HEK293 (cell line): ENCODE measurements at regions not wholly inside any gene's neighbourhood (a gene's known extent, or its start where the extent isn't known, plus 50 kb on each side); places are given as distances from the start of the nearest gene placed in this dataset.

Source experiments
- CTCF ChIA-PET: fragments of 350-600 bp; formaldehyde crosslinking; extraction: SDS; loops from one replicate; lab custom pipeline; 2021; ENCODE audit warnings: antibody characterized with exemption; lab: Yijun Ruan, JAX
- POLR2A ChIA-PET: fragments of 300-600 bp; formaldehyde crosslinking; extraction: SDS; loops from one replicate; lab custom pipeline; 2020; ENCODE audit warnings: antibody characterized with exemption, inconsistent platforms; lab: Yijun Ruan, JAX
- H3K27ac ChIP-seq: fragments of 200-500 bp; sonication (Bioruptor generic); 2 replicates; pipeline ENCODE4 v1.5.1; 2014; ENCODE audit warnings: low read depth, low read length, control low read depth, inconsistent platforms; ENCODE audit errors: extremely low read depth
- H3K36me3 ChIP-seq, 2 experiments: fragments of 200-500 bp in 1 of 2; sonication (Bioruptor generic) in 1 of 2; 1 replicate in 1 of 2; 2 replicates in 1 of 2; pipeline ENCODE4 v1.5.1; 2014 to 2017; ENCODE audit warnings: inconsistent platforms in 2 of 2, low read length in 2 of 2; ENCODE audit not compliant: control insufficient read depth in 2 of 2, insufficient read depth in 1 of 2
- H3K4me1 ChIP-seq: fragments of 200-500 bp; sonication (Bioruptor generic); 2 replicates; pipeline ENCODE4 v1.5.1; 2014; ENCODE audit warnings: mild to moderate bottlenecking, low read length, inconsistent platforms; ENCODE audit not compliant: control insufficient read depth, insufficient read depth
- H3K4me3 ChIP-seq: 2 replicates; pipeline ENCODE4 v1.5.1; 2011; ENCODE audit warnings: low read depth, mild to moderate bottlenecking, control low read depth, low read length, moderate library complexity
- H3K9me3 ChIP-seq: fragments of 200-500 bp; sonication (Bioruptor generic); 2 replicates; pipeline ENCODE4 v1.5.1; 2014; ENCODE audit warnings: low read depth, low read length, inconsistent platforms; ENCODE audit not compliant: control insufficient read depth, insufficient read depth
- AEBP2 ChIP-seq: fragments of 450-650 bp; formaldehyde crosslinking; IDR thresholded peaks from 2 replicates; pipeline ENCODE4 v1.5.1; 2016; ENCODE audit warnings: missing biosample characterization, missing genetic modification characterization, borderline replicate concordance
- EGR2 ChIP-seq: fragments of 450-650 bp; formaldehyde crosslinking; IDR thresholded peaks from 2 replicates; pipeline ENCODE4 v1.5.1; 2016; ENCODE audit warnings: low read depth, missing biosample characterization, missing genetic modification characterization
- IKZF3 ChIP-seq: fragments of 450-650 bp; IDR thresholded peaks from 2 replicates; pipeline ENCODE4 v1.5.0; 2018; ENCODE audit warnings: missing biosample characterization, mild to moderate bottlenecking, missing genetic modification characterization, moderate library complexity
- PRDM4 ChIP-seq: fragments of 450-650 bp; formaldehyde crosslinking; IDR thresholded peaks from 2 replicates; pipeline ENCODE4 v1.5.1; 2017; ENCODE audit warnings: missing biosample characterization, missing genetic modification characterization
- TCF7L2 ChIP-seq: IDR thresholded peaks from 2 replicates; pipeline ENCODE4 v1.6.1; 2011; ENCODE audit warnings: low read depth, mild to moderate bottlenecking, inconsistent platforms, low read length, moderate library complexity, borderline replicate concordance
- ZFHX2 ChIP-seq: fragments of 450-650 bp; formaldehyde crosslinking; conservative IDR thresholded peaks from 2 replicates; pipeline ENCODE4 v1.5.1; 2016; ENCODE audit warnings: missing biosample characterization, missing genetic modification characterization
- ZFP69B ChIP-seq: fragments of 450-650 bp; formaldehyde crosslinking; IDR thresholded peaks from 2 replicates; pipeline ENCODE4 v1.5.1; 2016; ENCODE audit warnings: missing biosample characterization, missing genetic modification characterization
- ZNF214 ChIP-seq: fragments of 450-650 bp; formaldehyde crosslinking; IDR thresholded peaks from 2 replicates; pipeline ENCODE4 v1.5.1; 2017; ENCODE audit warnings: missing biosample characterization, mild to moderate bottlenecking, missing genetic modification characterization, borderline replicate concordance
- ZNF223 ChIP-seq: fragments of 450-650 bp; formaldehyde crosslinking; IDR thresholded peaks from 2 replicates; pipeline ENCODE4 v1.5.1; 2016; ENCODE audit warnings: missing biosample characterization, missing genetic modification characterization
- ZNF239 ChIP-seq: fragments of 450-650 bp; formaldehyde crosslinking; IDR thresholded peaks from 2 replicates; pipeline ENCODE4 v1.5.1; 2016; ENCODE audit warnings: missing biosample characterization, missing genetic modification characterization
- ZNF26 ChIP-seq: fragments of 450-650 bp; formaldehyde crosslinking; IDR thresholded peaks from 2 replicates; pipeline ENCODE4 v1.5.1; 2016; ENCODE audit warnings: missing biosample characterization, missing genetic modification characterization
- ZNF398 ChIP-seq: fragments of 450-650 bp; formaldehyde crosslinking; IDR thresholded peaks from 2 replicates; pipeline ENCODE4 v1.5.1; 2017; ENCODE audit warnings: missing biosample characterization, missing genetic modification characterization
- ZNF488 ChIP-seq: fragments of 450-650 bp; formaldehyde crosslinking; IDR thresholded peaks from 2 replicates; pipeline ENCODE4 v1.5.1; 2016; ENCODE audit warnings: missing biosample characterization, missing genetic modification characterization
- ZNF571 ChIP-seq: fragments of 450-650 bp; formaldehyde crosslinking; IDR thresholded peaks from 2 replicates; pipeline ENCODE4 v1.5.0; 2017; ENCODE audit warnings: missing biosample characterization, missing genetic modification characterization
- ZNF596 ChIP-seq: fragments of 450-650 bp; IDR thresholded peaks from 2 replicates; pipeline ENCODE4 v1.5.0; 2018; ENCODE audit warnings: missing biosample characterization, mild to moderate bottlenecking, missing genetic modification characterization, moderate library complexity
- ZNF692 ChIP-seq: fragments of 450-650 bp; formaldehyde crosslinking; IDR thresholded peaks from 2 replicates; pipeline ENCODE4 v1.5.1; 2016; ENCODE audit warnings: missing biosample characterization, missing genetic modification characterization
- ZNF701 ChIP-seq: fragments of 450-650 bp; formaldehyde crosslinking; IDR thresholded peaks from 2 replicates; pipeline ENCODE4 v1.5.1; 2016; ENCODE audit warnings: missing biosample characterization, missing genetic modification characterization
- ZNF747 ChIP-seq: fragments of 450-650 bp; formaldehyde crosslinking; IDR thresholded peaks from 2 replicates; pipeline ENCODE4 v1.5.1; 2016; ENCODE audit warnings: missing biosample characterization, missing genetic modification characterization

GRCh38 chr9:124199474-124199873 lies 58.3 kb upstream of the NEK6 start:
- ChIA-PET CTCF (interaction anchor here (0.5 to 1.3 kb wide), 2 partner anchors 9 to 159 kb away, joined by 3 to 5 read pairs; no protein-coding TSS in a partner anchor), POLR2A (no interaction called here)
- Histone ChIP-seq H3K9me3 (no peaks in the 10 kb centered on the region), H3K36me3 (no peaks in the 10 kb centered on the region), H3K27ac (no peak overlapping the region), H3K4me3 (no peak overlapping the region), H3K4me1 (no peaks in the 10 kb centered on the region)
- TF ChIP-seq ZNF223 (tag by site-specific recombination) (no peak), ZNF214 (tag by site-specific recombination) (no peak), ZNF26 (tag by site-specific recombination) (no peak), ZNF488 (no peak), TCF7L2 (no peak), ZNF701 (tag by site-specific recombination) (no peak), PRDM4 (no peak), ZNF239 (no peak)

GRCh38 chr9:124202447-124202971 lies 55.2 kb upstream of the NEK6 start:
- Histone ChIP-seq H3K27ac (no peak overlapping the region), H3K36me3 (no peaks in the 10 kb centered on the region), H3K9me3 (no peaks in the 10 kb centered on the region), H3K4me1 (no peaks in the 10 kb centered on the region), H3K4me3 (no peak overlapping the region)
- ChIA-PET CTCF (no interaction called here), POLR2A (interaction anchor here (0.7 kb wide), 1 partner anchor 16 kb away, joined by 3 read pairs; no protein-coding TSS in a partner anchor)
- TF ChIP-seq AEBP2 (tag by site-specific recombination) (no peak), ZFHX2 (tag by site-specific recombination) (peak; percentile 94), ZNF571 (tag by site-specific recombination) (no peak), ZNF398 (tag by site-specific recombination) (peak; percentile 72), ZNF692 (tag by site-specific recombination) (peak; percentile 84), ZNF747 (tag by site-specific recombination) (no peak), ZFP69B (tag by site-specific recombination) (0 out of 2 replicates have a peak, but pooled peaks have one; percentile 43), EGR2 (tag by site-specific recombination) (peak; percentile 94), ZNF596 (tag by site-specific recombination) (no peak), IKZF3 (tag by site-specific recombination) (no peak)
